ENCODE measurements at regions not wholly inside any gene's neighbourhood (a gene's known extent, or its start where the extent isn't known, plus 50 kb on each side); places are given as distances from the start of the nearest gene placed in this dataset.
A peak's percentile ranks its signal among the peaks of the same experiment; 100 is the strongest.
"Not testable (repeated sequence)": the region's sequence is repeated elsewhere in the genome, so short reads cannot be mapped to it uniquely, and the experiment has no call there.

GRCh38 chr3:146747928-146748327 lies 142.8 kb upstream of the PLSCR5 start:
- peak; percentile 6 for DNase-seq (ENCODE audit: low spot score)

GRCh38 chr3:146747051-146747450 lies 141.9 kb upstream of the PLSCR5 start:
- DNase-seq (ENCODE audit: low spot score), result no peak

GRCh38 chr3:146746190-146746589 lies 141.0 kb upstream of the PLSCR5 start:
- no peak for DNase-seq (ENCODE audit: low spot score)

GRCh38 chr3:146739203-146739671 lies 134.1 kb upstream of the PLSCR5 start:
- DNase-seq (ENCODE audit: low spot score), result no peak

GRCh38 chr3:146732325-146732724 lies 127.2 kb upstream of the PLSCR5 start:
- DNase-seq (ENCODE audit: low spot score), result no peak

- DNase-seq (ENCODE audit: low spot score), result no peak
Measured at GRCh38 chr3:146715170-146715569, 110.0 kb upstream of the PLSCR5 start.

GRCh38 chr3:146712806-146713205 lies 107.7 kb upstream of the PLSCR5 start:
- no peak for DNase-seq (ENCODE audit: low spot score)

GRCh38 chr3:146709969-146710368 lies 104.8 kb upstream of the PLSCR5 start:
- DNase-seq (ENCODE audit: low spot score), result no peak

GRCh38 chr3:146705225-146705624 lies 100.1 kb upstream of the PLSCR5 start:
- DNase-seq (ENCODE audit: low spot score), result no peak

- no peak for DNase-seq (ENCODE audit: low spot score)
Measured at GRCh38 chr3:146702237-146702636, 97.1 kb upstream of the PLSCR5 start.

GRCh38 chr3:146701246-146701645 lies 96.1 kb upstream of the PLSCR5 start:
- no peak for DNase-seq (ENCODE audit: low spot score)

GRCh38 chr3:146700025-146700424 lies 94.9 kb upstream of the PLSCR5 start:
- DNase-seq (ENCODE audit: low spot score), result not testable (repeated sequence)

- DNase-seq (ENCODE audit: low spot score), result no peak
Measured at GRCh38 chr3:146692254-146692653, 87.1 kb upstream of the PLSCR5 start.

GRCh38 chr3:146685050-146685814 lies 80.1 kb upstream of the PLSCR5 start:
- DNase-seq (ENCODE audit: low spot score), result no peak

- no peak for DNase-seq (ENCODE audit: low spot score)
Measured at GRCh38 chr3:146682171-146682570, 77.0 kb upstream of the PLSCR5 start.

- DNase-seq (ENCODE audit: low spot score), result no peak
Measured at GRCh38 chr3:146680617-146681016, 75.5 kb upstream of the PLSCR5 start.

- no peak for DNase-seq (ENCODE audit: low spot score)
Measured at GRCh38 chr3:146679995-146680394, 74.8 kb upstream of the PLSCR5 start.

- DNase-seq (ENCODE audit: low spot score), result no peak
Measured at GRCh38 chr3:146679191-146679590, 74.0 kb upstream of the PLSCR5 start.

- DNase-seq (ENCODE audit: low spot score), result no peak
Measured at GRCh38 chr3:146672941-146673340, 67.8 kb upstream of the PLSCR5 start.

- DNase-seq (ENCODE audit: low spot score), result no peak
Measured at GRCh38 chr3:146664403-146664802, 59.3 kb upstream of the PLSCR5 start.

- DNase-seq (ENCODE audit: low spot score), result no peak
Measured at GRCh38 chr3:146658841-146659240, 53.7 kb upstream of the PLSCR5 start.

GRCh38 chr3:146655333-146655996 lies 50.3 kb upstream of the PLSCR5 start:
- no peak for DNase-seq (ENCODE audit: low spot score)

Data from AG08396 (cell line).